Skin of body (tissue), 1 donor: ENCODE measurements at regions not wholly inside any gene's neighbourhood (a gene's known extent, or its start where the extent isn't known, plus 50 kb on each side); places are given as distances from the start of the nearest gene placed in this dataset.
A peak's percentile ranks its signal among the peaks of the same experiment; 100 is the strongest.

Source experiments
- DNase-seq: peaks from one replicate; lab custom pipeline; 2025; lab: John Stamatoyannopoulos, UW

GRCh38 chr16:85421338-85422195 lies 191.6 kb upstream of the GSE1 start:
- DNase-seq, result no peak

DNA sequence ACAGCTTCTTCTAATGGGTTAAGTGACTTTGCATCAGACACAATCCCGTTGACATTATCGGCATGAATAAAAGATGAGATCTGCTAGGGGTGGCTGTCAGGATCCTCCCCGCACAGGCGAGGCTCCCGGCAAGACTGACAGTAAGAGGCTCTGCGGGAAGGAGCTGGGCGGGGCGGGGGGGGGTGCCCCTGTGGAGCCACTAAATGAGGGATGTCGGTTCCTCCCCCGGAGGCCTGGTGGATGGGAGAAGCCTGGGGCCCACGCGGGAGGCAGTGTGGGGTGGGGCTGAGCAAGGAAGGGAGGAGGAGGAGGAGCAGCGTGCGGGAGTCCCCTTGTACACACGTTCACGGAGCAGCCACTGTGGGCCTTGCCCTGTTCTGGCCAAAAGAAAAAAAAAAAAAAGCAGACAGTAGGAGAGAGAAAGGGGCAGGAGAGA lies 190.9 kb upstream of the GSE1 start:
- DNase-seq, result no peak

- no peak for DNase-seq
These were observed 190.2 kb upstream of the GSE1 start for GRCh38 chr16:85422632-85423550.

- no peak for DNase-seq
These were observed 189.5 kb upstream of the GSE1 start for GRCh38 chr16:85423631-85424030.

GRCh38 chr16:85424260-85425073 lies 188.7 kb upstream of the GSE1 start:
- DNase-seq, result no peak

DNA sequence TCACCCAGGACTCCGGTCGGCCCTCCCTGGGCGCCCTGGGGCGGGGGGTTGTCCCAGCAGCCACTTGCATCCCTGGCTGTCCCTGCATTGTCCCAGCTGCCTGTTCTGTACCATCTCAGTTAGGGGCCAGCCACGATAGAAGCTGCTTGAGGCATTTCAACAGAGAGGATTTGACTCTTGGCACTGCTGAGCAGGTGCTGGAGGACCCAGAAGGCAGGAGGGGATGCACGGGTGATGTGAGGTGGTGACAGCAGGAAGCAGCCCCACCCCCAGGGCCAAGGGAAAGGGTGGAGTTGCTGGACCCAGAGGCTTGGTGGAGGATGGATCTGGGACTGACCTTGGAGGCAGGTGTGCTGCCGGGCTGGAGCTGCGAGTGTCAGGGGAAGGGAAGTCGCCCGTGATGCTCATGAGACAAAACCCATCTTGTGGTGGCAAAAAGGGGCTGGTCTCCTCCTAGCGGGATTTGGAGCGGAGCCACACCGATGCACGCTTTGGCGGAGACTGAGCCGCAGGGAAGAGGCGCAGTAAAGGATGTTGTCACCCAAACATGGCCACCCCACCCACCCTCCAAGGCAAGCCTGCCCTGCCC lies 188.0 kb upstream of the GSE1 start:
- no peak for DNase-seq

DNA sequence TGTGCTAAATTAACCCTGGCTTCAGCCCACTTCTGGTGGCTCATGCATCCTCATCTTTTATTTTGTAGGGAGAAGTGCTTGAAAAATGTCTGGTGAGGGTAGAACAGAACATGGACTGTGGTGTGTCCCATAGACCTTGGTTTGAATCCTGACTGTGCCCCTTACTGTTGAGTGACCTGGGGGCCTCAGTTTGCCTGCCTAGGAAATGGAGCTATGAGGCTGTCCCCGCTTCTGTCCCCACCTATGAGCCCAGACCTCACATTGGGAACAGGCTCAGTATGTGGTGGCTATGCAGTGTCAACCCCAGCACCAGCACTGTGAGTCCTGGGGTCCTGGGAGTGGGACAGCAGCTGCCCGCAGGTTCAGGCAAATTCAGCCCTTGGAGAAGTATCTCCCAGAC lies 186.3 kb upstream of the GSE1 start:
- DNase-seq, result no peak

- no peak for DNase-seq
These were observed 184.8 kb upstream of the GSE1 start for GRCh38 chr16:85428168-85428898.

GRCh38 chr16:85428899-85429775 lies 184.0 kb upstream of the GSE1 start:
- no peak for DNase-seq

DNA sequence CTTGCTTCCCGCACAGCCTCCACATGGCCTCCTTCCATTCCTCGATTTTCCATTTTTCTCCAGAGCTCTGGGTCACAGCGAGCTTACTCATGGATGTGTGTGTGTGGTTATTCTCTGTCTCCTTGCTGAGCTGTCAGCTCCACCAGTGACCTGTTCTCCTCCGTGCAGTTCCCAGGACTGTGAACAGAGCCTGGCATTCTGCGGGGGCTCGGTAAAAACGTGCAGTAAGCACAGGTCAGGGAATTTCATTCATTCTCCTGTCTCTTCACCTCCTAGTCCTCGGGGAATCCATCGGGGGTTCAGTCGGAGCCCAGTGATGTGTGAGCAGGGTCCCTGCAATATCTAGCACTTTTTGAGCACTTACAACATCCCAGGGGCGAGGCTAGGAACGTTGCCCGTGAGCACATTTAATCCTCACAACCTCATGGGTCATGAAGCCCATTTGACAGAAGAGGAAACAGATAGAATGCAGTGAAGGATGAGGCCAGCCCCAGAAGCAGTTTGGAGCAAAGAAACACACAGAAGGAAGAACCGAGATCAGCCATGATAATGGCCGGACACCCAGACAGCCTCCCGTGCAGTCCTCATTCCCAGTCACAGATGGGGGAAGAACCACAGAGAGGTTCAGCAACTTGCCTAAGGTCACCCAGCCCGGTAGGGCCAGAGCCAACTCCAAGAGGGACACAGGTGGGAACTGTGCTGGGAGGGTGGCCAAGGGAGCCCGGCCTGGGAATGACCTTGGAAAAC lies 183.2 kb upstream of the GSE1 start:
- no peak for DNase-seq

DNA sequence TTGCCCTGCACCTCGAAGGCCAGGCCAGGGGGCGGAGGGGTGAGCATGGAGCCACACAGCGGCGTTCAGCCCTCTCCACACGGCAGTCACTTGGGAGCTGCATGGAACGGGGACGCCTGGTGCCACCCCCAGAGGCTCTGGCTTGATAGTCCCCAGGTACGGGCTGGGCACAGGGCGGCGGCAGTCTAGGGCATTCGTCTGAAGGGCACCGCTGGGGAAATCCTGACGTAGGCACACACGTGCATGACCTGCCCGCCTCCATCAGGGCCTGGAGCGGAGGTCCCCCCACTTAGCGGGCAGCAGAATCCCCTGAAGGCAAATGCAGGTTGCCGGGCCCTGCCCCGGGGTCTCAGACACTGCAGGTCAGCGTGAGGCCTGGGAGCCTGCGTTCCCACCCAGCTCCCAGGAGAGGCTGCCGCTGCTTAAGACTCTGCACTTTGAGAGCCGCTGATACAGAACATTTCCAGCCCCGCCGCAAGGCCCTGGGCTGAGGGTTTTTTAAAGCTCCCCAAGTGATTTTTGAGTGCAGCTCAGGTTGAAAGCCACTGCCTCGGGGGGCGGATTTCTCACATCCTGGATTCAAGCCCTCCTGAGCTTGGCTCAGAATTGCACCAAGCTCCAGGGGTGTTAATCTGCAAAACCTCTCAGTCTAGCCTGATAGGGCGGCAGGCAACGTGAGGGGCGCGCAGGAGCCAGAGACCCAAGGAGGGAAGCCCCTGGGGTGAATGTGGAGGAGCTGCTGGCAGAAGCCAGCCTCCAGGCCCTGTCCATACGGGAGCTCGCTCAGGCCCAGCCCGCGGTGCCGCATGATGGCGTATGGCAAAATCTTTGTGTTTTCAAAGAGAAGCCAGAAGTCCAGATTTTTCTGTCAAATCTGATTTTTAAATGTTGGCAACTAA lies 182.3 kb upstream of the GSE1 start:
- DNase-seq, result no peak

GRCh38 chr16:85431431-85432124 lies 181.5 kb upstream of the GSE1 start:
- DNase-seq, result no peak

DNA sequence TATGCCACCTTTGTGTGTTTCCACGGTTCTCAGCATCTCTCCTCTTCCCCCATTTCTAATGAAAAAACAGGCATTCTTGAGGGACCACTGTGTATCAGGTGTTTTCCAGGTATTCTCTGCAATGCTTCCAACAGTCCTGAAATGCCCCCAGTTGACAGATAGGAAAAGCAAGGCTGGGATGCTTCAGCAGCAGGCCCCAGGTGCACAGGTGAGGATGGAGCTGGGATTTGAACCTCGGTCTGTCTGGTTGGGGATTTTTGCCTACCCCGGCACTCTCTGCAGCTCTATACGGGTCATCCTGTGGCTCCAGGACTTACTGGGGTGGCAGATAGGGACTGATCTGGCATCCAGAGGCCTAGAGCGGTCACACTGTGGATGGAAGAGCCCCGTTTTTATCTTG lies 180.5 kb upstream of the GSE1 start:
- DNase-seq, result no peak

GRCh38 chr16:85433477-85433876 lies 179.6 kb upstream of the GSE1 start:
- DNase-seq, result no peak

GRCh38 chr16:85435286-85435685 lies 177.8 kb upstream of the GSE1 start:
- DNase-seq, result no peak

- DNase-seq, result no peak
These were observed 177.4 kb upstream of the GSE1 start for GRCh38 chr16:85435700-85436099.

DNA sequence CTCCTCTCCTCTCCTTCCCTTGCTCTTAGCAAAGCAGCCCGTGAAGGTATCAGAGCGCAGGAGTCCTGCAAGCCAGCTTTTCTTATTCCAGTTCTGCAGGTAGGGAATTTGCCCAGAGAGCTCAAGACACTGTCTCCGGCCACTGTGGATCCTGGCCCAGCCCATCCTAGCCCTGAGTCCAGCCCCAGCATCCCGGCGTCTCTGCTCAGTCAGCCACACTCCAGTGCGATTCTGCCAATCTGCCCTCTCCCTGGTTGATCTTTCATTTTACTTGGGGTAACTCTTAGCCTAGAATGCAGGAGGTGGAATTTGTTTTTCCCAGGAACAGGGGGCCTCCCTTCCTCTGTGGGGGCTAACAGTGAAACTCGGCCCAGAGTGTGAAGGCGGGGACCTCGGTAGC lies 176.9 kb upstream of the GSE1 start:
- peak; percentile 18 for DNase-seq
